Tibial nerve (tissue), 3 donors: ENCODE measurements at regions not wholly inside any gene's neighbourhood (a gene's known extent, or its start where the extent isn't known, plus 50 kb on each side); places are given as distances from the start of the nearest gene placed in this dataset.

Experiments used
- CTCF ChIP-seq, 5 experiments: fragments of 200-600 bp in 3 of 5; fragments of 450-650 bp in 2 of 5; sonication (generic) in 3 of 5; IDR thresholded peaks; one replicate each; pipeline ENCODE4 v1.5.1; 2016 to 2019; ENCODE audit warnings: antibody characterized with exemption in 5 of 5, mild to moderate bottlenecking in 3 of 5, moderate library complexity in 2 of 5
- POLR2A ChIP-seq, 2 donors: fragments of 450-650 bp; IDR thresholded peaks; one replicate each; pipeline ENCODE4 v1.6.1; 2017; ENCODE audit warnings: antibody characterized with exemption in 2 of 2, mild to moderate bottlenecking in 2 of 2, moderate library complexity in 2 of 2

DNA sequence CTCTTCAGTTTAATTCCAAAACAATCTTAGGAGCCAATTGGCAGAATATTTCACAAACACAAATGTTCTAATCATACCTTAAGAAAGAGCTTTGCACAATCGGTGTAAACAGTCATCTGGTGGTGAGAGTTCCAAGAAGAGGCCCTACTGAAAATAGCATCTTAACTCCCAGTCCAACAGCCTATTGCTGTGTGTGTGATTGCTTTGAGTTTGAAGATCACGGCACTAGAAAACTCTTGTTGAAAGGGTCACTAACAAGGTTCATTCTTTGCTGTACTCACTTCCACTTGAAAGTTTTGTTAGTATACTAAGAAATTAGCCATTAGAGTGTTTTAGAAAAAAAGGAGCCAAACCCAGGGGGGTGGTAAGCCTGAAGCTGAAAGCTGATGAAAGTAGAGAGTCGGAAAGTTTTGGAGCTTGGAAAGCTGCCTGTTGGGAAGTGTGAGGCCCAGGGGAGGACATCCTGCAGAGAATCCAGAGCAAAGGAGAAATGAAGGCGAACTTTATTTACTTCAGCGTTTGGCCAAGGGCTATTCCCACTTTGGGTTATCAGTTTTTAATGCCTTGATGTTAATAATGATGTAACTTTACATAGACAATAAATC lies 180.3 kb upstream of the GHR start:
- TF ChIP-seq POLR2A (IDR thresholded peaks at IDR 0.05) = no peak
- no peak for TF ChIP-seq CTCF (IDR thresholded peaks at IDR 0.05)
